ENCODE measurements at regions not wholly inside any gene's neighbourhood (a gene's known extent, or its start where the extent isn't known, plus 50 kb on each side); places are given as distances from the start of the nearest gene placed in this dataset.
A peak's percentile ranks its signal among the peaks of the same experiment; 100 is the strongest.

DNA sequence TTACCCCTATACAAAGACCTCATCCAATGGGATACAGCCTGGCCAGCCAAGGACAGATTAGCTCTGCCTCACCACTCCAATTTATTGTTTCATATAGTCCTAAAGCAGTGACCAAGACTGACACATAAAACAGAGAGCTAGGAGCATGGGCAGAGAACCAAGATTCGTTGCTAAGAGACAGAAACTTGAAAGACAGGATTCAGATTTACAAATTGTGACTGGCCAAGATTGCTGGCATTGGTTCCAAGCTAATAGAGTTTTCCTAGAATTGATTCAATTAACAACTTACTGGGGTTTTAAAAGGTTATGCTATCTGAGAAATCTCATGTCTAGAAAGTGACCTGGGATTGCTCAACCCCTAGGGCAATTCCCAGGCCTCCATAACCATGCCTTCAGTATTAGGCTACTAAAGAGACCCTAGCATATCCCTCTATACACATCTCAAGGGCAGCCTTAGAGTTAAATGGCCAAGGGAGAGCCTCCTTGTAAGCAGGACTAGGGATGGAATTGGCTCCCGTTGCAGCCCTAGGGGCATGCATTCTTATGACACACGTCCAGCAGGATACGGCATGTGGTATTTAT, 75.6 kb downstream of the ICOS start:
- no peaks in the 10 kb centered on the region for H3K27me3 ChIP-seq (ENCODE audit: control insufficient read depth, insufficient read depth, low read length)
- H3K4me3 Mint-ChIP-seq: no peak overlapping the region
- H3K4me1 Mint-ChIP-seq: peaks cover 5 to 6% of the 10 kb centered on the region in 2 donors
- WGBS (ENCODE audit: insufficient coverage): 84% methylated on average over 2 of the region's 4 CpGs
- no peak for ATAC-seq
- TF ChIP-seq, protein P1, sequence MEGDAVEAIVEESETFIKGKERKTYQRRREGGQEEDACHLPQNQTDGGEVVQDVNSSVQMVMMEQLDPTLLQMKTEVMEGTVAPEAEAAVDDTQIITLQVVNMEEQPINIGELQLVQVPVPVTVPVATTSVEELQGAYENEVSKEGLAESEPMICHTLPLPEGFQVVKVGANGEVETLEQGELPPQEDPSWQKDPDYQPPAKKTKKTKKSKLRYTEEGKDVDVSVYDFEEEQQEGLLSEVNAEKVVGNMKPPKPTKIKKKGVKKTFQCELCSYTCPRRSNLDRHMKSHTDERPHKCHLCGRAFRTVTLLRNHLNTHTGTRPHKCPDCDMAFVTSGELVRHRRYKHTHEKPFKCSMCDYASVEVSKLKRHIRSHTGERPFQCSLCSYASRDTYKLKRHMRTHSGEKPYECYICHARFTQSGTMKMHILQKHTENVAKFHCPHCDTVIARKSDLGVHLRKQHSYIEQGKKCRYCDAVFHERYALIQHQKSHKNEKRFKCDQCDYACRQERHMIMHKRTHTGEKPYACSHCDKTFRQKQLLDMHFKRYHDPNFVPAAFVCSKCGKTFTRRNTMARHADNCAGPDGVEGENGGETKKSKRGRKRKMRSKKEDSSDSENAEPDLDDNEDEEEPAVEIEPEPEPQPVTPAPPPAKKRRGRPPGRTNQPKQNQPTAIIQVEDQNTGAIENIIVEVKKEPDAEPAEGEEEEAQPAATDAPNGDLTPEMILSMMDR (IDR thresholded peaks at IDR 0.05): no peak
- intact Hi-C loops (cut with micrococcal nuclease): no loop called here
- H3K27ac ChIP-seq (ENCODE audit: low read length): no peak overlapping the region
- H3K9me3 Mint-ChIP-seq: peaks cover 0 to 2% of the 10 kb centered on the region in 2 donors
- peaks cover 0 to 3% of the 10 kb centered on the region in 2 donors for H3K27me3 Mint-ChIP-seq (ENCODE audit: low read depth in 2 of 2)
- no peaks in the 10 kb centered on the region for H3K36me3 ChIP-seq (ENCODE audit: control insufficient read depth, insufficient read depth, low read length)
- no peak overlapping the region for H3K4me3 ChIP-seq (ENCODE audit: low read length)
- DNase-seq: no peak
- no peaks in the 10 kb centered on the region for H3K9me3 ChIP-seq (ENCODE audit: control insufficient read depth, insufficient read depth, low read length)
- H3K36me3 Mint-ChIP-seq: no peaks in the 10 kb centered on the region
- no peak overlapping the region for H3K27ac Mint-ChIP-seq
- H3K4me1 ChIP-seq (ENCODE audit: control insufficient read depth, insufficient read depth, low read length): no peaks in the 10 kb centered on the region

DNA sequence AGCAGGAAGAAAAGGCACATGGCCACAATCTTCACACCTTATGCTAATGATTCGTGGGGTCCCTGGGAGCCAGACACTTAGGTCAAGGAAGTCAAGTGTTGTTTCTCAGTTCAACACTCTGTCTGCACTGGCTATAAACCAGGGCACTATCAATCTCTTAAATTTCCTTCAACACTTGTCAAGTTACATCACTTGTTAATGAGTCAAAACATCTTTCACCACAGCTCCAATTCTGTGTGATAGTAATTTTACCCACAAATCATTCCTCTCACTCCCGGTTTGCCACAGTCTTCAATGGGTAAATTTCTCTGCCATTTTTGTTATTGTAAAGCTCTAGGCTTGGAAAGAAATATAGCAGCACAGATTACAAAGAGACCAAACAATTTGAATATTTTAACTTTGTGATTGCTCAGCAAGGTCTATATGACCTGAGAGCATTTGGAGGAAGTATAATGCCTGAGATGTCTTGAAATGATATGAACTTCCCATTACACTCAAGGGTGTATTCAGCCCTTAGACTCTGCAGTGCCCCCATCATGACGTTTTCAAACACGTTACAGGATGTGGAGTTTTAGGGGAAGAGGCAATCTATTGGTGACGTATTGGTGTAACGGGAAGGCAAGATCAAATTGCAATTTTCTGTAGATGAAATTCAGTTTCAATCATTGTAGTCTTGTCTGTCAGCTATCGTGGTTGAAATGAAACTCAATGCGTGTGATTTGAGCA, 78.7 kb downstream of the ICOS start:
- peaks cover 0 to 2% of the 10 kb centered on the region in 2 donors for H3K9me3 Mint-ChIP-seq
- Histone ChIP-seq H3K27ac (ENCODE audit: low read length) (no peak overlapping the region), H3K4me3 (ENCODE audit: low read length) (no peak overlapping the region), H3K9me3 (ENCODE audit: control insufficient read depth, insufficient read depth, low read length) (no peaks in the 10 kb centered on the region), H3K27me3 (ENCODE audit: control insufficient read depth, insufficient read depth, low read length) (no peaks in the 10 kb centered on the region), H3K4me1 (ENCODE audit: control insufficient read depth, insufficient read depth, low read length) (no peaks in the 10 kb centered on the region), H3K36me3 (ENCODE audit: control insufficient read depth, insufficient read depth, low read length) (no peaks in the 10 kb centered on the region)
- H3K27ac Mint-ChIP-seq: no peak overlapping the region
- ATAC-seq (no peak), DNase-seq (peak in 1 of 2 donors; percentile 64)
- WGBS (ENCODE audit: insufficient coverage): 63% methylated on average over 8 of the region's 8 CpGs
- TF ChIP-seq, protein P1 (IDR thresholded peaks at IDR 0.05): no peak
- no peaks in the 10 kb centered on the region for H3K36me3 Mint-ChIP-seq
- H3K27me3 Mint-ChIP-seq (ENCODE audit: low read depth in 2 of 2): peaks cover 4 to 13% of the 10 kb centered on the region in 2 donors
- intact Hi-C loops (cut with micrococcal nuclease): no loop called here
- no peak overlapping the region for H3K4me3 Mint-ChIP-seq
- peaks cover 5 to 6% of the 10 kb centered on the region in 2 donors for H3K4me1 Mint-ChIP-seq

DNA sequence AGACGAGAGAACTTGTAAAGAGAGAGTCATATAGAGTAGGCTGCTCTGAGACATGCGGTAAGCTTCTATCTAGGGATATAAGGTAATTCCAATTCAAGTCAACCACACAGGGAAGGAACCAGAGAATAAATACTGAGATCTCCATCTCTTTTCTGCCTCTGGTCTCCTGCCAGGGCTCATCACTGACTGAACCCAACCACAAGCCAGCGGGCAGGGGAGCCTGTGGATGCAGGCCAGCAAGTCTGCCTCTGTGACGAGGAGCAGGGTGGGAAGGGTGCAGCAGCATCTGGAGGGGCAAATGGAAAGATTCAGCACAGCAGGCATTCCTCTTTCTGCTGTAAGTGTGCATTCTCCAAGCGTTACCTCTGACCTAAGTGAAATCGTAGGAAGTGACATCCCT, 82.2 kb downstream of the ICOS start:
- intact Hi-C loops (cut with micrococcal nuclease): no loop called here
- Mint-ChIP-seq H3K9me3 (peaks cover 0 to 2% of the 10 kb centered on the region in 2 donors), H3K27ac (no peak overlapping the region), H3K4me3 (no peak overlapping the region), H3K27me3 (ENCODE audit: low read depth in 2 of 2) (peaks cover 4 to 13% of the 10 kb centered on the region in 2 donors), H3K4me1 (peaks cover 5 to 6% of the 10 kb centered on the region in 2 donors), H3K36me3 (no peaks in the 10 kb centered on the region)
- Histone ChIP-seq H3K4me3 (ENCODE audit: low read length) (no peak overlapping the region), H3K27ac (ENCODE audit: low read length) (no peak overlapping the region), H3K4me1 (ENCODE audit: control insufficient read depth, insufficient read depth, low read length) (no peaks in the 10 kb centered on the region), H3K36me3 (ENCODE audit: control insufficient read depth, insufficient read depth, low read length) (no peaks in the 10 kb centered on the region), H3K27me3 (ENCODE audit: control insufficient read depth, insufficient read depth, low read length) (no peaks in the 10 kb centered on the region), H3K9me3 (ENCODE audit: control insufficient read depth, insufficient read depth, low read length) (no peaks in the 10 kb centered on the region)
- no peak for ATAC-seq
- WGBS (ENCODE audit: insufficient coverage): 97% methylated on average over 6 of the region's 6 CpGs
- TF ChIP-seq, protein P1 (IDR thresholded peaks at IDR 0.05): no peak
- DNase-seq: no peak
